HG03060 (cell line): ENCODE measurements at regions not wholly inside any gene's neighbourhood (a gene's known extent, or its start where the extent isn't known, plus 50 kb on each side); places are given as distances from the start of the nearest gene placed in this dataset.
"Not testable (repeated sequence)": the region's sequence is repeated elsewhere in the genome, so short reads cannot be mapped to it uniquely, and the experiment has no call there.

Source experiments
- ATAC-seq: cut with Tn5 transposase; IDR thresholded peaks from one replicate; pipeline ENCODE4 v1.9.1; 2021; ENCODE audit warnings: low read depth, moderate number of reproducible peaks; ENCODE audit not compliant: unreplicated experiment

- ATAC-seq: no peak
Observed at GRCh38 chr18:37846996-37847395, 281.4 kb upstream of the CELF4 start.

GRCh38 chr18:37845498-37845897, 279.9 kb upstream of the CELF4 start:
- no peak for ATAC-seq

- no peak for ATAC-seq
Observed at GRCh38 chr18:37844209-37844970, 278.8 kb upstream of the CELF4 start.

GRCh38 chr18:37838083-37838482, 272.5 kb upstream of the CELF4 start:
- no peak for ATAC-seq

GRCh38 chr18:37836071-37836970, 270.7 kb upstream of the CELF4 start:
- ATAC-seq: no peak

- ATAC-seq: not testable (repeated sequence)
Observed at GRCh38 chr18:37832010-37832695, 266.6 kb upstream of the CELF4 start.

- no peak for ATAC-seq
Observed at GRCh38 chr18:37812961-37813360, 247.4 kb upstream of the CELF4 start.

GRCh38 chr18:37805773-37806404, 240.3 kb upstream of the CELF4 start:
- ATAC-seq: no peak

- no peak for ATAC-seq
Observed at GRCh38 chr18:37796823-37797349, 231.3 kb upstream of the CELF4 start.

- ATAC-seq: no peak
Observed at GRCh38 chr18:37787452-37787851, 221.9 kb upstream of the CELF4 start.

- no peak for ATAC-seq
Observed at GRCh38 chr18:37783771-37784170, 218.2 kb upstream of the CELF4 start.

- no peak for ATAC-seq
Observed at GRCh38 chr18:37779220-37779619, 213.6 kb upstream of the CELF4 start.

GRCh38 chr18:37778417-37779165, 213.0 kb upstream of the CELF4 start:
- no peak for ATAC-seq

- no peak for ATAC-seq
Observed at GRCh38 chr18:37769826-37770225, 204.2 kb upstream of the CELF4 start.

- no peak for ATAC-seq
Observed at GRCh38 chr18:37764541-37765288, 199.1 kb upstream of the CELF4 start.

GRCh38 chr18:37762076-37762621, 196.6 kb upstream of the CELF4 start:
- ATAC-seq: no peak

- ATAC-seq: no peak
Observed at GRCh38 chr18:37754141-37754540, 188.5 kb upstream of the CELF4 start.

- no peak for ATAC-seq
Observed at GRCh38 chr18:37742436-37742835, 176.8 kb upstream of the CELF4 start.
